ENCODE measurements at regions not wholly inside any gene's neighbourhood (a gene's known extent, or its start where the extent isn't known, plus 50 kb on each side); places are given as distances from the start of the nearest gene placed in this dataset.

DNA sequence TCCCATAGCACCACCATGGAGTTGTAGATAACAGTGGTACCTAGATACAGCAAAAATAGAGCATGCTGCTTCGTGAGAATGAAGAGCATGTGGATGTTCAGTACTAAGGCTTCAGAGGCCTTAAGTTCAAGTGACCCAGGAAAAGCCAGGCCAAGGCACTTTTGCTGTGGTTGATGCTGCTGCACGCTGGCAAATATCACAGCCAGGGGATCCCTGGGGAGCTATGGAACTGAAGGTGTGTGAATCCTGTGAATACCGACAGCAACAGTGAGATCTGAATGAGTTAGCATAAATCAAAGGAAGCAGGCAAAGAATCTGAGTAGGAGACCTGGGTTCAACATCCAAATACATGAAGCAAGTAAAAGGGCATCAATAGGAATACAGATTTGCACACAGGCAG is 158.6 kb upstream of the THUMPD2 start:
- TF ChIP-seq, protein P1, sequence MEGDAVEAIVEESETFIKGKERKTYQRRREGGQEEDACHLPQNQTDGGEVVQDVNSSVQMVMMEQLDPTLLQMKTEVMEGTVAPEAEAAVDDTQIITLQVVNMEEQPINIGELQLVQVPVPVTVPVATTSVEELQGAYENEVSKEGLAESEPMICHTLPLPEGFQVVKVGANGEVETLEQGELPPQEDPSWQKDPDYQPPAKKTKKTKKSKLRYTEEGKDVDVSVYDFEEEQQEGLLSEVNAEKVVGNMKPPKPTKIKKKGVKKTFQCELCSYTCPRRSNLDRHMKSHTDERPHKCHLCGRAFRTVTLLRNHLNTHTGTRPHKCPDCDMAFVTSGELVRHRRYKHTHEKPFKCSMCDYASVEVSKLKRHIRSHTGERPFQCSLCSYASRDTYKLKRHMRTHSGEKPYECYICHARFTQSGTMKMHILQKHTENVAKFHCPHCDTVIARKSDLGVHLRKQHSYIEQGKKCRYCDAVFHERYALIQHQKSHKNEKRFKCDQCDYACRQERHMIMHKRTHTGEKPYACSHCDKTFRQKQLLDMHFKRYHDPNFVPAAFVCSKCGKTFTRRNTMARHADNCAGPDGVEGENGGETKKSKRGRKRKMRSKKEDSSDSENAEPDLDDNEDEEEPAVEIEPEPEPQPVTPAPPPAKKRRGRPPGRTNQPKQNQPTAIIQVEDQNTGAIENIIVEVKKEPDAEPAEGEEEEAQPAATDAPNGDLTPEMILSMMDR (IDR thresholded peaks at IDR 0.05) = no peak
- TF ChIP-seq POLR2AphosphoS5 (IDR thresholded peaks at IDR 0.05) = no peak
- TF ChIP-seq POLR2A (IDR thresholded peaks at IDR 0.05) = no peak
